Lower leg skin (tissue), 4 donors: ENCODE measurements at regions not wholly inside any gene's neighbourhood (a gene's known extent, or its start where the extent isn't known, plus 50 kb on each side); places are given as distances from the start of the nearest gene placed in this dataset.
"Not testable (repeated sequence)": the region's sequence is repeated elsewhere in the genome, so short reads cannot be mapped to it uniquely, and the experiment has no call there.

Experiments used
- DNase-seq, 2 donors: peaks; one replicate each; pipeline ENCODE4 v3.0.0-alpha.2; 2019; ENCODE audit warnings: low spot score in 2 of 2
- H3K4me3 ChIP-seq: fragments of 200-600 bp; sonication (generic); 2 replicates; pipeline ENCODE4 v1.5.1; 2017; ENCODE audit warnings: mild to moderate bottlenecking, low read depth; ENCODE audit not compliant: poor library complexity, severe bottlenecking
- POLR2A ChIP-seq, 2 donors: fragments of 450-650 bp; IDR thresholded peaks; one replicate each; pipeline ENCODE4 v1.6.1; 2016 to 2017; ENCODE audit warnings: antibody characterized with exemption in 2 of 2, mild to moderate bottlenecking in 1 of 2, moderate library complexity in 1 of 2
- WGBS, 2 donors: methylation state at CpG; one replicate each; pipeline ENCODE4 v1.1.5; 2018; 5-methylcytosine and 5-hydroxymethylcytosine counted together
- intact Hi-C: fragments of 100-400 bp; cut with DNase I; formaldehyde crosslinking; loops from one replicate; pipeline ENCODE4 v1.15.0; 2023; ENCODE audit warnings: low total_unique reads
- TF ChIP-seq, protein P1 (sequence below), 3 donors: fragments of 450-650 bp; IDR thresholded peaks; one replicate each; pipeline ENCODE4 v1.5.1; 2016; ENCODE audit warnings: antibody characterized with exemption in 3 of 3, mild to moderate bottlenecking in 3 of 3, moderate library complexity in 2 of 3

DNA sequence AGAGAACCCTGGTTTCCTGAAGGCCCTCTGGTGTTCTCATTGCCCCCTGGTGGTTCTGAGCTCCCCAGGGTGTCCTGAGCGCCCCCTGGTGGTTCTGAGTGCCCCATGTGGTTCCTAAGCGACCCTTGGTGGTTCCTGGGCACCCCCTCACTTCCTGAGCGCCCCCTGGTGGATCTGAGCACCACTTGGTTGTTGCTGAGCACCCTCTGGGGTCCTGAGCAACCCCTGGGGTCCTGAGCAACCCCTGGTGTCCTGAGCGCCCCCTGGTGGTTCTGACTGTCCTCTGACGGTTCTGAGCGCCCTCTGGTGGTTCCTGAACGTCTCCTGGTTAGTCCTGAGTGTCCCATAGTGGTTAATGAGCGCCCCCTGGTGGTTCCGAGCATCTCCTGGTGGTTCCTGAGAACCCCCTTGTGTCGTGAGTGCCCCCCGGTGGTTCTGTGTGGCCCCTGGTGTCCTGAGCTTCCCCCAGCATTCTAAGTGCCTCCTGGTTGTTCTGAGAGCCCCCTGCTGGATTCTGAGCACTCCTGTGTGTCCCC, 568.3 kb downstream of the TMEM121 start:
- TF ChIP-seq, protein P1, sequence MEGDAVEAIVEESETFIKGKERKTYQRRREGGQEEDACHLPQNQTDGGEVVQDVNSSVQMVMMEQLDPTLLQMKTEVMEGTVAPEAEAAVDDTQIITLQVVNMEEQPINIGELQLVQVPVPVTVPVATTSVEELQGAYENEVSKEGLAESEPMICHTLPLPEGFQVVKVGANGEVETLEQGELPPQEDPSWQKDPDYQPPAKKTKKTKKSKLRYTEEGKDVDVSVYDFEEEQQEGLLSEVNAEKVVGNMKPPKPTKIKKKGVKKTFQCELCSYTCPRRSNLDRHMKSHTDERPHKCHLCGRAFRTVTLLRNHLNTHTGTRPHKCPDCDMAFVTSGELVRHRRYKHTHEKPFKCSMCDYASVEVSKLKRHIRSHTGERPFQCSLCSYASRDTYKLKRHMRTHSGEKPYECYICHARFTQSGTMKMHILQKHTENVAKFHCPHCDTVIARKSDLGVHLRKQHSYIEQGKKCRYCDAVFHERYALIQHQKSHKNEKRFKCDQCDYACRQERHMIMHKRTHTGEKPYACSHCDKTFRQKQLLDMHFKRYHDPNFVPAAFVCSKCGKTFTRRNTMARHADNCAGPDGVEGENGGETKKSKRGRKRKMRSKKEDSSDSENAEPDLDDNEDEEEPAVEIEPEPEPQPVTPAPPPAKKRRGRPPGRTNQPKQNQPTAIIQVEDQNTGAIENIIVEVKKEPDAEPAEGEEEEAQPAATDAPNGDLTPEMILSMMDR (IDR thresholded peaks at IDR 0.05), result no peak
- no peak for TF ChIP-seq POLR2A (IDR thresholded peaks at IDR 0.05)
- intact Hi-C loops, result no loop called here
- no peak for DNase-seq
- no peak overlapping the region for H3K4me3 ChIP-seq
- no CpG with 5 or more reads among the region's 11 CpGs for WGBS, 2 donors

DNA sequence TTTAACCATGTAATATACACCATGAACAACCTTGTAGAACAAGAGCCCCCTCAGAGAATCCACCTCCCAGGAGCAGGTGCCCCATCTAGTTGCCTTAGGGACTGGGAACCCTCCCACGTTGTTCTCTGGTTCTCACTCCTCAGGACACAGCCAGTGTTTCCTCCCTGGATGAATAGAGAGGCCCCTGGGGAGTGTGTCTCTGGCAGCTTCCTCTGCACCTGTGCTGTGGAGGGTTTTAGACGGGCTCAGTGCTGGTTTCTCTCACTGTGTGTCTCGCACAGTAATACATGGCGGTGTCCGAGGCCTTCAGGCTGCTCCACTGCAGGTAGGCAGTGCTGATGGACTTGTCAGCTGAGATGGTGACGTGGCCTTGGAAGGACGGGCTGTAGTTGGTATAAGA, 581.3 kb downstream of the TMEM121 start:
- intact Hi-C loops, result no loop called here
- no peak for DNase-seq
- TF ChIP-seq, protein P1 (IDR thresholded peaks at IDR 0.05), result no peak
- no peak for TF ChIP-seq POLR2A (IDR thresholded peaks at IDR 0.05)
- no peak overlapping the region for H3K4me3 ChIP-seq
- no CpG with 5 or more reads among the region's 7 CpGs for WGBS, 2 donors

DNA sequence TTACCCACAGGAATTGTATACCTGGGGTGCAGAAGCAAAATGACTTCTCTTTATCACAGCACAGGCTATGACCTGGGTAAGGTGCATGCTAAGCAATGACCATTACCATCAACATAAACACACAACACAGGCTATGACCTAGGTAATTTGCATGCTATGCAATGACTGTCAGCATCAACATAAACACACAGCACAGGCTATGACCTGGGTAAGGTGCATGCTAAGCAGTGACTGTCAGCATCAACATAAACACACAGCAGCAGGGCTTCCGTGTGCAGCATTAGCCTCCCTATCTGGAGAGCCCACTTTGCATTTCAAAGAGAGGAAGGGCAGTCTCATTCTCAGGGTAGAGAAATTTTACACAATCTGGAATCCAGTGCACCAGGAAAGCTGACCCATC, 583.0 kb downstream of the TMEM121 start:
- no peak for DNase-seq
- H3K4me3 ChIP-seq, result no peak overlapping the region
- intact Hi-C loops, result no loop called here
- WGBS, 2 donors, result no CpG with 5 or more reads among the region's 1 CpG
- no peak for TF ChIP-seq POLR2A (IDR thresholded peaks at IDR 0.05)
- TF ChIP-seq, protein P1 (IDR thresholded peaks at IDR 0.05), result no peak

DNA sequence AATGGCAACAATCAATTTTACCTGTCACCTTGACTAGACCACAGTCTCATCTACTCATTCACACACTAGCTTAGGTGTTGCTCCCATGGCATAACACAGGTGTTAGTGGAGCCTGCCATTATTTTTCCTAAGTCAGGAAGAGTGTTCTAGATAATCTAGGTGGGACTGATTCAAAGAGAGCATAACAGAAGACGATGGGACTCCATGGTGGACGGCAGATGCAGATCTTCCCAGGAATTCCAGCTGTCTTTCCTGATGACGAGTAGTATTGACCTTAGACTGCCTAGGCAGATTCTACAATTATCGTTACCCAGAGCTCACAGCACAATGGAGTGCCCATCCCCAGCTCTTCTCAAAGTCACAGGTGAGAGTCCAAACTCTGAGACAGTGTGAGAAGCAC, 589.0 kb downstream of the TMEM121 start:
- no peak overlapping the region for H3K4me3 ChIP-seq
- 48 to 57% methylated on average over 4 of the region's 4 CpGs for WGBS, 2 donors
- intact Hi-C loops, result no loop called here
- TF ChIP-seq, protein P1 (IDR thresholded peaks at IDR 0.05), result no peak
- no peak for TF ChIP-seq POLR2A (IDR thresholded peaks at IDR 0.05)
- DNase-seq, result no peak

DNA sequence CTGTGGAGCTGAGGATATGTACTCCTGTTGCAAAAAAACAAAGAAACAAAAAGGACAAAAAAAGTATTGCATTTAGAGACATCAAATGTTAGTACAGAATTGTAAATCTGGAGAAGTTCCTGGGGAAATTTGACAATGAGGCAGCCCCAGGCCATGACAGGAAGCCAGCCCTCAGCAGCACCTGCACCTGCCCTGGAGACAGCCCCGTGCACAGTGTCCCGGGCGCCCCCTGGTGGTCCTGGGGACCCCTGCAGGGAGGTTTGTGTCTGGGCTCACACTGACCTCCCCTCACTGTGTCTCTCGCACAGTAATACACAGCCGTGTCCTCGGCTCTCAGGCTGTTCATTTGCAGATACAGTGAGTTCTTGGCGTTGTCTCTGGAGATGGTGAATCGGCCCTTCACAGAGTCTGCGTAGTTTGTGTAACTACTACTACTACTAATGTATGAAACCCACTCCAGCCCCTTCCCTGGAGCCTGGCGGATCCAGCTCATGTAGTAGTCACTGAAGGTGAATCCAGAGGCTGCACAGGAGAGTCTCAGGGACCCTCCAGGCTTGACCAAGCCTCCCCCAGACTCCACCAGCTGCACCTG, 590.1 kb downstream of the TMEM121 start:
- DNase-seq, H3K4me3 ChIP-seq, intact Hi-C loops: not testable (repeated sequence)
- WGBS, 2 donors, result 50 to 83% methylated on average over 1 of the region's 10 CpGs

DNA sequence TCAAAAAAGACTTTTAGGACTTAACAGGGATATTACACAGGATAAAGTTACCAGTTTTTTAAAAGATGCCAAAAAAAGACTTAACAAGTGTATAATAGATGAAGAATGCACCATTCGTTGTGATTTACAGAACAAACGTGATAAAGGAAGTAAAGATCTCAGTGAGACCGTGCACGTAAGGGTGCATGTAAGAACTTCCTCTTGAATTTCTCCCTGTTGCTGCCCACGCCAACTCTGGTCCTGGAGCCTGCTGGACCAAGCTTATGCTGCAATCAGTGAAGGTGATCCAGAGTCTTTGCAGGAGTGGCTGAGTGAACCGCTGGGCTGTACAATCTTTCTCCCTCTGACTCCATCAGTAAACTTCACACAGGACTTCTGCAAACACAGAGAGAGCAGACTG, 593.7 kb downstream of the TMEM121 start:
- no peak overlapping the region for H3K4me3 ChIP-seq
- TF ChIP-seq POLR2A (IDR thresholded peaks at IDR 0.05), result no peak
- TF ChIP-seq, protein P1 (IDR thresholded peaks at IDR 0.05), result no peak
- intact Hi-C loops, result no loop called here
- DNase-seq, result no peak
- 46 to 57% methylated on average over 6 of the region's 6 CpGs for WGBS, 2 donors
